ENCODE measurements at regions not wholly inside any gene's neighbourhood (a gene's known extent, or its start where the extent isn't known, plus 50 kb on each side); places are given as distances from the start of the nearest gene placed in this dataset.
A peak's percentile ranks its signal among the peaks of the same experiment; 100 is the strongest.

- TF ChIP-seq EP300 (IDR thresholded peaks at IDR 0.05) (no peak), CTCF (IDR thresholded peaks at IDR 0.05) (no peak), POLR2AphosphoS5 (IDR thresholded peaks at IDR 0.05) (no peak), POLR2A (IDR thresholded peaks at IDR 0.05) (no peak)
- 88 to 100% (median 95%) methylated on average over 1 of the region's 1 CpG for WGBS, 5 donors
- no peak overlapping the region for H3K27ac ChIP-seq
Measured at GRCh38 chr17:12509801-12510200, 155.9 kb upstream of the MYOCD start.

GRCh38 chr17:12510535-12510934, 155.2 kb upstream of the MYOCD start:
- H3K27ac ChIP-seq: no peak overlapping the region

More at GRCh38 chr17:12509801-12510200, 155.9 kb upstream of the MYOCD start:
- Histone ChIP-seq H3K9me3 (no peaks in the 10 kb centered on the region), H3K4me3 (no peak overlapping the region), H3K4me1 (no peaks in the 10 kb centered on the region), H3K27me3 (no peaks in the 10 kb centered on the region), H3K36me3 (no peaks in the 10 kb centered on the region)
- intact Hi-C loops (cut with DNase I; ENCODE audit: low total_unique reads): no loop called here
- no peak for DNase-seq

GRCh38 chr17:12512694-12513355, 152.9 kb upstream of the MYOCD start:
- Histone ChIP-seq H3K27ac (no peak overlapping the region), H3K9me3 (no peaks in the 10 kb centered on the region), H3K36me3 (no peaks in the 10 kb centered on the region), H3K27me3 (no peaks in the 10 kb centered on the region), H3K4me1 (no peaks in the 10 kb centered on the region), H3K4me3 (no peak overlapping the region)
- no peak for TF ChIP-seq CTCF (IDR thresholded peaks at IDR 0.05)
- TF ChIP-seq POLR2AphosphoS5 (IDR thresholded peaks at IDR 0.05): peak in 1 of 3 donors; percentile 23
- WGBS, 5 donors: 68 to 86% (median 76%) methylated on average over 4 of the region's 4 CpGs
- intact Hi-C loops (cut with DNase I; ENCODE audit: low total_unique reads): no loop called here
- DNase-seq: no peak

More at GRCh38 chr17:12510535-12510934, 155.2 kb upstream of the MYOCD start:
- Histone ChIP-seq H3K27me3 (no peaks in the 10 kb centered on the region), H3K4me3 (no peak overlapping the region), H3K4me1 (no peaks in the 10 kb centered on the region), H3K9me3 (no peaks in the 10 kb centered on the region), H3K36me3 (no peaks in the 10 kb centered on the region)
- no peak for DNase-seq
- WGBS, 5 donors: 66 to 82% (median 79%) methylated on average over 3 of the region's 3 CpGs
- intact Hi-C loops (cut with DNase I; ENCODE audit: low total_unique reads): no loop called here
- TF ChIP-seq EP300 (IDR thresholded peaks at IDR 0.05): no peak
- no peak for TF ChIP-seq POLR2AphosphoS5 (IDR thresholded peaks at IDR 0.05)
- no peak for TF ChIP-seq POLR2A (IDR thresholded peaks at IDR 0.05)
- TF ChIP-seq CTCF (IDR thresholded peaks at IDR 0.05): no peak

- intact Hi-C loops (cut with DNase I; ENCODE audit: low total_unique reads): no loop called here
- no peaks in the 10 kb centered on the region for H3K27me3 ChIP-seq
- H3K4me1 ChIP-seq: no peaks in the 10 kb centered on the region
- no peak overlapping the region for H3K27ac ChIP-seq
- no peak for DNase-seq
- TF ChIP-seq CTCF (IDR thresholded peaks at IDR 0.05) (no peak), EP300 (IDR thresholded peaks at IDR 0.05) (no peak), POLR2A (IDR thresholded peaks at IDR 0.05) (no peak)
- H3K36me3 ChIP-seq: no peaks in the 10 kb centered on the region
- 95 to 97% (median 96%) methylated on average over 5 of the region's 5 CpGs for WGBS, 5 donors
- no peak overlapping the region for H3K4me3 ChIP-seq
- H3K9me3 ChIP-seq: no peaks in the 10 kb centered on the region
Measured at GRCh38 chr17:12514596-12514995, 151.1 kb upstream of the MYOCD start.
